Sigmoid colon (tissue), 6 donors: ENCODE measurements at regions not wholly inside any gene's neighbourhood (a gene's known extent, or its start where the extent isn't known, plus 50 kb on each side); places are given as distances from the start of the nearest gene placed in this dataset.

Source experiments
- DNase-seq: peaks from one replicate; pipeline ENCODE4 v3.0.0-alpha.2; 2019
- H3K27ac ChIP-seq, 4 donors: fragments of 200-600 bp; sonication (generic); one replicate each; pipeline ENCODE4 v1.5.1; 2016 to 2019; ENCODE audit warnings: mild to moderate bottlenecking in 1 of 4
- H3K27me3 ChIP-seq, 3 donors: fragments of 200-600 bp; sonication (generic); one replicate each; pipeline ENCODE4 v1.5.1; 2019; ENCODE audit warnings: mild to moderate bottlenecking in 1 of 3
- H3K36me3 ChIP-seq, 4 donors: fragments of 200-600 bp; sonication (generic); one replicate each; pipeline ENCODE4 v1.5.1; 2016 to 2019
- H3K4me1 ChIP-seq, 4 donors: fragments of 200-600 bp; sonication (generic); one replicate each; pipeline ENCODE4 v1.5.1; 2017 to 2019
- H3K4me3 ChIP-seq, 4 donors: fragments of 200-600 bp; sonication (generic); one replicate each; pipeline ENCODE4 v1.5.1; 2017 to 2019; ENCODE audit warnings: mild to moderate bottlenecking in 2 of 4, moderate library complexity in 1 of 4
- H3K9me3 ChIP-seq, 4 donors: fragments of 200-600 bp in 3 of 4; sonication (generic) in 3 of 4; one replicate each; pipeline versions ENCODE4 v1.5.1 to v1.6.1; 2013 to 2019
- EP300 ChIP-seq, 4 donors: sonication (generic); formaldehyde crosslinking; IDR thresholded peaks; one replicate each; pipeline ENCODE4 v1.6.1; 2017; ENCODE audit warnings: antibody characterized with exemption in 4 of 4
- POLR2A ChIP-seq, 2 donors: fragments of 450-650 bp; IDR thresholded peaks; one replicate each; pipeline ENCODE4 v1.6.1; 2016; ENCODE audit warnings: antibody characterized with exemption in 2 of 2, mild to moderate bottlenecking in 2 of 2, moderate library complexity in 2 of 2
- POLR2AphosphoS5 ChIP-seq, 4 donors: sonication (generic); formaldehyde crosslinking; IDR thresholded peaks; one replicate each; pipeline ENCODE4 v1.6.1; 2017; ENCODE audit warnings: antibody characterized with exemption in 4 of 4
- WGBS, 2 donors: extraction: QIAGEN DNeasy Blood & Tissue Kit; methylation state at CpG; one replicate each; pipeline ENCODE4 v1.1.7; 2013; 5-methylcytosine and 5-hydroxymethylcytosine counted together
- intact Hi-C: fragments of 100-400 bp; cut with DNase I; formaldehyde crosslinking; loops from one replicate; pipeline ENCODE4 v1.15.1; 2023
- TF ChIP-seq, protein P1 (sequence below), 4 experiments: fragments of 450-650 bp in 3 of 4; fragments of 200-600 bp in 1 of 4; IDR thresholded peaks; one replicate each; pipeline ENCODE4 v1.5.1; 2016 to 2019; ENCODE audit warnings: antibody characterized with exemption in 4 of 4, mild to moderate bottlenecking in 3 of 4, moderate library complexity in 2 of 4
- donor health status: healthy with polysubstance abuse.
- donor health status: healthy.

DNA sequence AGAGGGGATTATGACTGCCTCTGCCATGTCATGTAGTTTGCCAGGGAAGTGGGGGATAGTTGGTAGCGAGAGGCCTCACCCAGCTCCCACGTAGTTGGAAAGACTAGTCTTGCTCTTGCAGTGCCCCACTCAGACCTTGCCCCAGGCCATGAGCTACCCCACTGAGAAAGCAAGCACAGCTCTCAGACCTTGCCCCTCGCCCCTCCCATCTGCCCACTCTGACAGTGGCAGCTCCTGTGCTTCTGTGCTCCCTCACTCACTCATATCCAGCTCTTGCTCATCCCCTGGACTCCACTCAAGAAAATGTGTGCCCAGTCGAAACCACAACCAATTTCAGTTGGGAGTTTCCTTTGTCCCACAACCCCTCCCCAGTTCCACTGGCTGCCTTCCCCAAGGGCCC, 55.5 kb upstream of the BDKRB2 start:
- Histone ChIP-seq H3K36me3 (no peaks in the 10 kb centered on the region), H3K4me3 (no peak overlapping the region), H3K4me1 (peaks cover 0 to 18% (median 12%) of the 10 kb centered on the region in 4 donors), H3K9me3 (no peaks in the 10 kb centered on the region), H3K27me3 (no peaks in the 10 kb centered on the region), H3K27ac (no peak overlapping the region)
- DNase-seq, result no peak
- intact Hi-C loops, result no loop called here
- 86 to 89% methylated on average over 4 of the region's 4 CpGs for WGBS, 2 donors
- TF ChIP-seq POLR2AphosphoS5 (IDR thresholded peaks at IDR 0.05) (no peak), POLR2A (IDR thresholded peaks at IDR 0.05) (no peak)
- TF ChIP-seq, protein P1, sequence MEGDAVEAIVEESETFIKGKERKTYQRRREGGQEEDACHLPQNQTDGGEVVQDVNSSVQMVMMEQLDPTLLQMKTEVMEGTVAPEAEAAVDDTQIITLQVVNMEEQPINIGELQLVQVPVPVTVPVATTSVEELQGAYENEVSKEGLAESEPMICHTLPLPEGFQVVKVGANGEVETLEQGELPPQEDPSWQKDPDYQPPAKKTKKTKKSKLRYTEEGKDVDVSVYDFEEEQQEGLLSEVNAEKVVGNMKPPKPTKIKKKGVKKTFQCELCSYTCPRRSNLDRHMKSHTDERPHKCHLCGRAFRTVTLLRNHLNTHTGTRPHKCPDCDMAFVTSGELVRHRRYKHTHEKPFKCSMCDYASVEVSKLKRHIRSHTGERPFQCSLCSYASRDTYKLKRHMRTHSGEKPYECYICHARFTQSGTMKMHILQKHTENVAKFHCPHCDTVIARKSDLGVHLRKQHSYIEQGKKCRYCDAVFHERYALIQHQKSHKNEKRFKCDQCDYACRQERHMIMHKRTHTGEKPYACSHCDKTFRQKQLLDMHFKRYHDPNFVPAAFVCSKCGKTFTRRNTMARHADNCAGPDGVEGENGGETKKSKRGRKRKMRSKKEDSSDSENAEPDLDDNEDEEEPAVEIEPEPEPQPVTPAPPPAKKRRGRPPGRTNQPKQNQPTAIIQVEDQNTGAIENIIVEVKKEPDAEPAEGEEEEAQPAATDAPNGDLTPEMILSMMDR (IDR thresholded peaks at IDR 0.05), result no peak

DNA sequence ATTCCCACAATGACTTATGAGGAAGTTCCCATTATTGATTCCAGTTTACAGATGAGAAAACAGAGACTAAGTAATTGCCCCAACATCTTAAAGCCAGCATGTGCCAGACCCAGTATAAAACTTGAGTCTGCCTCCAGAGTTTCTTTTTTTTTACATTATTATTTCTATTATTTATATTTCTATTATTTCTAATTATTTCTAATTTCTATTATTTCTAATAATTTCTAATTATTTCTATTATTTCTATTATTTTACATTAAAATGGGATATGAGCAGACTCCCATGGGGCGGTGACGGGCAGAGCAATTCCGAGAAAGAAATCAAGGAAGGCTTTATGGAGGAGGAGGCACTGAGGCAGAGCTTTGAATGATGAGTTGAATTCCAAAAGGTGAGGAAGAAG, 54.4 kb upstream of the BDKRB2 start:
- intact Hi-C loops, result no loop called here
- DNase-seq, result no peak
- no peak overlapping the region for H3K4me3 ChIP-seq
- H3K27me3 ChIP-seq, result no peaks in the 10 kb centered on the region
- H3K36me3 ChIP-seq, result no peaks in the 10 kb centered on the region
- H3K4me1 ChIP-seq, result peaks cover 0 to 16% (median 12%) of the 10 kb centered on the region in 4 donors
- H3K9me3 ChIP-seq, result no peaks in the 10 kb centered on the region
- TF ChIP-seq EP300 (IDR thresholded peaks at IDR 0.05) (no peak), POLR2AphosphoS5 (IDR thresholded peaks at IDR 0.05) (no peak), POLR2A (IDR thresholded peaks at IDR 0.05) (no peak)
- TF ChIP-seq, protein P1 (IDR thresholded peaks at IDR 0.05), result no peak
- no peak overlapping the region for H3K27ac ChIP-seq
- 67 to 82% methylated on average over 3 of the region's 3 CpGs for WGBS, 2 donors

DNA sequence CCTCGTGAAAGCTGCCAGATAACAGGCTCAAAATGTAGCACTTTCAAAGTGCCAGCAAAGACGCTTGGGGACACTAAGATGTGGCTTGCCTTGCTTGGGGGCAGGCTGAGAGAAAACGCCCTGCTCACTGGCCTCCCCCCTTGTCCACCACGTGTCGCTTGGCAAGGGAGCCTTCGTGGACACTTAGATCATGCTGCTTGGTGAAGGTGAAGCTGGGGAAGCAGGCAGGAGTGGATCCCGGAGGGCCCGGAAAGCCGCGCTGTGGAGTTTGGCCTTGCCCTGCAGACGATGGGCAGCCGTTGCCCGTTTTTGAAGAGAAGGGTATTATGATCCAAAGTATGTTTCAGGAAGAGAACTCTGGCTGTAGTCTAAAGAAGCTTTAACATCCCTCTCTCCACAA, 53.4 kb upstream of the BDKRB2 start:
- no peak for DNase-seq
- Histone ChIP-seq H3K4me3 (no peak overlapping the region), H3K27me3 (no peaks in the 10 kb centered on the region), H3K9me3 (no peaks in the 10 kb centered on the region), H3K27ac (no peak overlapping the region), H3K36me3 (no peaks in the 10 kb centered on the region), H3K4me1 (peaks cover 0 to 6% (median 4%) of the 10 kb centered on the region in 4 donors)
- TF ChIP-seq POLR2A (IDR thresholded peaks at IDR 0.05) (no peak), POLR2AphosphoS5 (IDR thresholded peaks at IDR 0.05) (no peak), EP300 (IDR thresholded peaks at IDR 0.05) (no peak)
- TF ChIP-seq, protein P1 (IDR thresholded peaks at IDR 0.05), result no peak
- WGBS, 2 donors, result 68 to 76% methylated on average over 13 of the region's 13 CpGs
- intact Hi-C loops, result no loop called here

DNA sequence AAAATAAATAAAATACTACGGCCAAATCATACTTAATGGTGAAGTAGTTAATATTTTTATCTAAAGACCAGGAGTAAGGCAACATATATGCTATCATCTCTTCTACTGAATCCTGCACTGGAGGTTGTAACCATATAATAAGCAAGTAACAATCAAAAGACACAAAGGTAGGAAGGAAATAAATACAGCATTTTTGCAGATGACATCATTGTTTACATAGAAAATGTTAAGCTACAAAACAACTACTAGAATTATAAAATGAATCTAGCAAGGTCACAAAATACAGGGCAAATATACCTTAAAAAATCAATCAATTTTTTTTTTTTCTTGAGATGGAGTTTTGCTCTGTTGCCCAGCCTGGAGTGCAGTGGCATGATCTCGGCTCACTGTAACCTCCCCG, 51.6 kb upstream of the BDKRB2 start:
- 87 to 88% methylated on average over 3 of the region's 3 CpGs for WGBS, 2 donors
- Histone ChIP-seq H3K4me1 (no peaks in the 10 kb centered on the region), H3K9me3 (no peaks in the 10 kb centered on the region), H3K27me3 (no peaks in the 10 kb centered on the region), H3K36me3 (no peaks in the 10 kb centered on the region), H3K27ac (no peak overlapping the region), H3K4me3 (no peak overlapping the region)
- TF ChIP-seq POLR2AphosphoS5 (IDR thresholded peaks at IDR 0.05), result no peak
- TF ChIP-seq, protein P1 (IDR thresholded peaks at IDR 0.05), result no peak
- no peak for TF ChIP-seq EP300 (IDR thresholded peaks at IDR 0.05)
- TF ChIP-seq POLR2A (IDR thresholded peaks at IDR 0.05), result no peak
- intact Hi-C loops, result no loop called here
- DNase-seq, result no peak
